MCF 10A (cell line): ENCODE measurements at regions not wholly inside any gene's neighbourhood (a gene's known extent, or its start where the extent isn't known, plus 50 kb on each side); places are given as distances from the start of the nearest gene placed in this dataset.

Experiments
- BruUV-seq: library from RNA; stranded (reverse); fragments of 400-500 nt; replicated peaks from 2 replicates; lab custom pipeline; 2021; lab: Mats Ljungman, UMichigan
- CTCF ChIA-PET: fragments of 300-600 bp; sonication (Branson Sonifier 250); formaldehyde crosslinking; extraction: SDS; loops from one replicate; lab custom pipeline; 2021; ENCODE audit warnings: antibody characterized with exemption, inconsistent platforms; lab: Yijun Ruan, JAX
- POLR2A ChIA-PET: fragments of 300-600, 350-650 bp; sonication (Branson Sonifier 250); formaldehyde crosslinking; extraction: SDS; loops from one replicate; lab custom pipeline; 2020; ENCODE audit warnings: antibody characterized with exemption, inconsistent platforms; lab: Yijun Ruan, JAX
- DNase-seq: peaks from one replicate; pipeline ENCODE4 v3.0.0-alpha.2; 2018; ENCODE audit not compliant: unreplicated experiment
- H3K27ac Mint-ChIP-seq: one replicate; pipeline ENCODE4 v1.8.0; 2022; ENCODE audit warnings: mild to moderate bottlenecking, low read depth, mixed read lengths; ENCODE audit not compliant: unreplicated experiment
- H3K27me3 Mint-ChIP-seq: one replicate; pipeline ENCODE4 v1.8.0; 2022; ENCODE audit warnings: mixed read lengths; ENCODE audit not compliant: insufficient read depth, unreplicated experiment
- H3K36me3 Mint-ChIP-seq: one replicate; pipeline ENCODE4 v1.8.0; 2022; ENCODE audit warnings: mild to moderate bottlenecking, moderate library complexity, mixed read lengths; ENCODE audit not compliant: insufficient read depth, unreplicated experiment
- H3K4me1 Mint-ChIP-seq: one replicate; pipeline ENCODE4 v1.8.0; 2022; ENCODE audit warnings: mixed read lengths; ENCODE audit not compliant: insufficient read depth, unreplicated experiment
- H3K4me3 Mint-ChIP-seq: one replicate; pipeline ENCODE4 v1.8.0; 2022; ENCODE audit warnings: mild to moderate bottlenecking, moderate library complexity, mixed read lengths; ENCODE audit not compliant: unreplicated experiment
- H3K9me3 Mint-ChIP-seq: one replicate; pipeline ENCODE4 v1.8.0; 2022; ENCODE audit warnings: mixed read lengths; ENCODE audit not compliant: unreplicated experiment
- CTCF ChIP-seq: fragments of 200-600 bp; IDR thresholded peaks from one replicate; pipeline ENCODE4 v1.8.0; 2022; ENCODE audit warnings: antibody characterized with exemption, mild to moderate bottlenecking; ENCODE audit not compliant: unreplicated experiment
- intact Hi-C: fragments of 100-400 bp; cut with micrococcal nuclease; formaldehyde crosslinking; loops from 2 replicates; pipeline ENCODE4 v1.14.1; 2022

- BruUV-seq, result no TSS peak
- peaks cover 34% of the 10 kb centered on the region for H3K4me1 Mint-ChIP-seq
- no peak overlapping the region for H3K27ac Mint-ChIP-seq
- no peaks in the 10 kb centered on the region for H3K9me3 Mint-ChIP-seq
- ChIA-PET POLR2A (no interaction called here), CTCF (no interaction called here)
- peak; percentile 35 for DNase-seq
- no peaks in the 10 kb centered on the region for H3K27me3 Mint-ChIP-seq
- no peak overlapping the region for H3K4me3 Mint-ChIP-seq
- intact Hi-C loops, result no loop called here
- TF ChIP-seq CTCF, result no peak
- no peaks in the 10 kb centered on the region for H3K36me3 Mint-ChIP-seq
Measured at GRCh38 chr3:117736846-117737245, 1027.3 kb downstream of the TUSC7 start.

GRCh38 chr3:117743993-117744392 is 1034.4 kb downstream of the TUSC7 start:
- ChIA-PET CTCF (no interaction called here), POLR2A (interaction anchor here (1.1 kb wide), 1 partner anchor 9 kb away, joined by 3 read pairs; no protein-coding TSS in a partner anchor)
- DNase-seq, result no peak
- no peak overlapping the region for H3K27ac Mint-ChIP-seq
- BruUV-seq, result no TSS peak
- TF ChIP-seq CTCF, result no peak
- intact Hi-C loops, result no loop called here
- no peaks in the 10 kb centered on the region for H3K4me1 Mint-ChIP-seq
- no peaks in the 10 kb centered on the region for H3K27me3 Mint-ChIP-seq
- H3K36me3 Mint-ChIP-seq, result no peaks in the 10 kb centered on the region
- no peaks in the 10 kb centered on the region for H3K9me3 Mint-ChIP-seq
- no peak overlapping the region for H3K4me3 Mint-ChIP-seq

- no peak for TF ChIP-seq CTCF
- H3K4me1 Mint-ChIP-seq, result no peaks in the 10 kb centered on the region
- CTCF ChIA-PET, result no interaction called here
- intact Hi-C loops, result no loop called here
- POLR2A ChIA-PET, result no interaction called here
- no peaks in the 10 kb centered on the region for H3K9me3 Mint-ChIP-seq
- no peak overlapping the region for H3K4me3 Mint-ChIP-seq
- no peaks in the 10 kb centered on the region for H3K36me3 Mint-ChIP-seq
- no peak for DNase-seq
- BruUV-seq, result no TSS peak
- no peaks in the 10 kb centered on the region for H3K27me3 Mint-ChIP-seq
- H3K27ac Mint-ChIP-seq, result no peak overlapping the region
Measured at GRCh38 chr3:117744935-117745334, 1035.4 kb downstream of the TUSC7 start.

GRCh38 chr3:117745516-117745915 is 1035.9 kb downstream of the TUSC7 start:
- Mint-ChIP-seq H3K27ac (no peak overlapping the region), H3K36me3 (no peaks in the 10 kb centered on the region), H3K27me3 (no peaks in the 10 kb centered on the region), H3K4me3 (no peak overlapping the region), H3K4me1 (no peaks in the 10 kb centered on the region), H3K9me3 (no peaks in the 10 kb centered on the region)
- DNase-seq, result no peak
- TF ChIP-seq CTCF, result no peak
- BruUV-seq, result no TSS peak
- ChIA-PET POLR2A (no interaction called here), CTCF (no interaction called here)
- intact Hi-C loops, result no loop called here
